Suprapubic skin (tissue), 4 donors: ENCODE measurements at regions not wholly inside any gene's neighbourhood (a gene's known extent, or its start where the extent isn't known, plus 50 kb on each side); places are given as distances from the start of the nearest gene placed in this dataset.

Experiments
- DNase-seq, 2 donors: peaks; one replicate each; pipeline ENCODE4 v3.0.0-alpha.2; 2019; ENCODE audit warnings: low spot score in 2 of 2
- H3K27ac ChIP-seq: fragments of 200-600 bp; sonication (generic); one replicate; pipeline ENCODE4 v1.5.1; 2019
- H3K27me3 ChIP-seq: fragments of 200-600 bp; sonication (generic); one replicate; pipeline ENCODE4 v1.5.1; 2019
- H3K36me3 ChIP-seq: fragments of 200-600 bp; sonication (generic); one replicate; pipeline ENCODE4 v1.5.1; 2019
- H3K4me1 ChIP-seq: fragments of 200-600 bp; sonication (generic); one replicate; pipeline ENCODE4 v1.5.1; 2019
- H3K4me3 ChIP-seq: fragments of 200-600 bp; sonication (generic); one replicate; pipeline ENCODE4 v1.5.1; 2019; ENCODE audit warnings: mild to moderate bottlenecking
- H3K9me3 ChIP-seq: fragments of 200-600 bp; sonication (generic); one replicate; pipeline ENCODE4 v1.5.1; 2019
- CTCF ChIP-seq, 2 donors: fragments of 200-600 bp in 1 of 2; fragments of 450-650 bp in 1 of 2; sonication (generic) in 1 of 2; IDR thresholded peaks; one replicate each; pipeline ENCODE4 v1.5.1; 2016 to 2019; ENCODE audit warnings: antibody characterized with exemption in 2 of 2, mild to moderate bottlenecking in 1 of 2, moderate library complexity in 1 of 2
- EP300 ChIP-seq: sonication (generic); formaldehyde crosslinking; IDR thresholded peaks from one replicate; pipeline ENCODE4 v1.6.1; 2017; ENCODE audit warnings: antibody characterized with exemption
- POLR2A ChIP-seq, 2 donors: fragments of 450-650 bp; IDR thresholded peaks; one replicate each; pipeline ENCODE4 v1.6.1; 2017; ENCODE audit warnings: antibody characterized with exemption in 2 of 2, mild to moderate bottlenecking in 2 of 2, moderate library complexity in 2 of 2
- POLR2AphosphoS5 ChIP-seq, 3 donors: sonication (generic); formaldehyde crosslinking; IDR thresholded peaks; one replicate each; pipeline ENCODE4 v1.6.1; 2017; ENCODE audit warnings: antibody characterized with exemption in 3 of 3
- WGBS: methylation state at CpG from one replicate; pipeline ENCODE4 v1.1.5; 2018; 5-methylcytosine and 5-hydroxymethylcytosine counted together

- no peak overlapping the region for H3K4me3 ChIP-seq
- no peak for DNase-seq
- no peaks in the 10 kb centered on the region for H3K36me3 ChIP-seq
- no peaks in the 10 kb centered on the region for H3K27me3 ChIP-seq
- no peak overlapping the region for H3K27ac ChIP-seq
- H3K9me3 ChIP-seq, result no peaks in the 10 kb centered on the region
- WGBS, result 71% methylated on average over 3 of the region's 4 CpGs
- H3K4me1 ChIP-seq, result no peaks in the 10 kb centered on the region
- TF ChIP-seq CTCF (IDR thresholded peaks at IDR 0.05) (no peak), POLR2AphosphoS5 (IDR thresholded peaks at IDR 0.05) (no peak), EP300 (no peak), POLR2A (IDR thresholded peaks at IDR 0.05) (no peak)
Observed at GRCh38 chr3:28114893-28115292, 126.5 kb upstream of the CMC1 start.

- no peaks in the 10 kb centered on the region for H3K36me3 ChIP-seq
- WGBS, result 96% methylated on average over 1 of the region's 1 CpG
- no peak for DNase-seq
- no peaks in the 10 kb centered on the region for H3K9me3 ChIP-seq
- no peak overlapping the region for H3K4me3 ChIP-seq
- no peaks in the 10 kb centered on the region for H3K4me1 ChIP-seq
- TF ChIP-seq EP300, result no peak
- TF ChIP-seq CTCF (IDR thresholded peaks at IDR 0.05), result no peak
- no peak for TF ChIP-seq POLR2A (IDR thresholded peaks at IDR 0.05)
- TF ChIP-seq POLR2AphosphoS5 (IDR thresholded peaks at IDR 0.05), result no peak
- H3K27ac ChIP-seq, result no peak overlapping the region
- no peaks in the 10 kb centered on the region for H3K27me3 ChIP-seq
Observed at GRCh38 chr3:28115316-28115715, 126.1 kb upstream of the CMC1 start.

- 91% methylated on average over 2 of the region's 2 CpGs for WGBS
Observed at GRCh38 chr3:28117598-28117997, 123.8 kb upstream of the CMC1 start.

GRCh38 chr3:28118087-28118486 is 123.3 kb upstream of the CMC1 start:
- H3K27me3 ChIP-seq, result no peaks in the 10 kb centered on the region
- WGBS, result 68% methylated on average over 1 of the region's 1 CpG
- no peaks in the 10 kb centered on the region for H3K36me3 ChIP-seq
- no peaks in the 10 kb centered on the region for H3K4me1 ChIP-seq
- no peak for DNase-seq
- H3K27ac ChIP-seq, result no peak overlapping the region
- no peaks in the 10 kb centered on the region for H3K9me3 ChIP-seq
- no peak for TF ChIP-seq POLR2A (IDR thresholded peaks at IDR 0.05)
- no peak for TF ChIP-seq EP300
- no peak for TF ChIP-seq POLR2AphosphoS5 (IDR thresholded peaks at IDR 0.05)
- TF ChIP-seq CTCF (IDR thresholded peaks at IDR 0.05), result no peak
- H3K4me3 ChIP-seq, result no peak overlapping the region

More at GRCh38 chr3:28117598-28117997, 123.8 kb upstream of the CMC1 start:
- Histone ChIP-seq H3K4me3 (no peak overlapping the region), H3K9me3 (no peaks in the 10 kb centered on the region), H3K27ac (no peak overlapping the region), H3K27me3 (no peaks in the 10 kb centered on the region), H3K36me3 (no peaks in the 10 kb centered on the region), H3K4me1 (no peaks in the 10 kb centered on the region)
- no peak for DNase-seq
- TF ChIP-seq EP300, result no peak
- TF ChIP-seq POLR2A (IDR thresholded peaks at IDR 0.05), result no peak

GRCh38 chr3:28122227-28122626 is 119.2 kb upstream of the CMC1 start:
- no peaks in the 10 kb centered on the region for H3K27me3 ChIP-seq
- no peak for TF ChIP-seq CTCF (IDR thresholded peaks at IDR 0.05)
- TF ChIP-seq EP300, result no peak
- no peak for TF ChIP-seq POLR2A (IDR thresholded peaks at IDR 0.05)
- TF ChIP-seq POLR2AphosphoS5 (IDR thresholded peaks at IDR 0.05), result no peak
- no peaks in the 10 kb centered on the region for H3K36me3 ChIP-seq
- DNase-seq, result no peak
- no peaks in the 10 kb centered on the region for H3K9me3 ChIP-seq
- no peaks in the 10 kb centered on the region for H3K4me1 ChIP-seq
- 82% methylated on average over 4 of the region's 4 CpGs for WGBS
- H3K27ac ChIP-seq, result no peak overlapping the region
- no peak overlapping the region for H3K4me3 ChIP-seq

GRCh38 chr3:28124882-28125281 is 116.5 kb upstream of the CMC1 start:
- Histone ChIP-seq H3K36me3 (no peaks in the 10 kb centered on the region), H3K4me3 (no peak overlapping the region), H3K9me3 (no peaks in the 10 kb centered on the region), H3K4me1 (no peaks in the 10 kb centered on the region), H3K27ac (no peak overlapping the region), H3K27me3 (no peaks in the 10 kb centered on the region)
- 67% methylated on average over 3 of the region's 3 CpGs for WGBS
- no peak for DNase-seq
- TF ChIP-seq POLR2AphosphoS5 (IDR thresholded peaks at IDR 0.05), result no peak
- TF ChIP-seq EP300, result no peak
- no peak for TF ChIP-seq CTCF (IDR thresholded peaks at IDR 0.05)
- no peak for TF ChIP-seq POLR2A (IDR thresholded peaks at IDR 0.05)
